ENCODE measurements at regions not wholly inside any gene's neighbourhood (a gene's known extent, or its start where the extent isn't known, plus 50 kb on each side); places are given as distances from the start of the nearest gene placed in this dataset.

GRCh38 chr21:43323244-43324005 is 103.5 kb downstream of the SIK1 start:
- TF ChIP-seq EZH2phosphoT487 (IDR thresholded peaks at IDR 0.05; ENCODE audit: insufficient read depth, low read depth) (no peak), EZH2 (IDR thresholded peaks at IDR 0.05; ENCODE audit: insufficient read depth, poor library complexity, severe bottlenecking) (no peak)
